A673 (cell line): ENCODE measurements at regions not wholly inside any gene's neighbourhood (a gene's known extent, or its start where the extent isn't known, plus 50 kb on each side); places are given as distances from the start of the nearest gene placed in this dataset.

Source experiments
- BruUV-seq: library from RNA; stranded (reverse); fragments of 400-500 nt; replicated peaks from 2 replicates; lab custom pipeline; 2021; lab: Mats Ljungman, UMichigan
- CTCF ChIA-PET: fragments of 300-600 bp; sonication (Branson Sonifier 250); formaldehyde crosslinking; loops from one replicate; lab custom pipeline; 2022; ENCODE audit warnings: antibody characterized with exemption; lab: Charles Lee
- POLR2A ChIA-PET: fragments of 300-600 bp; sonication (Branson Sonifier 250); formaldehyde crosslinking; loops from one replicate; lab custom pipeline; 2022; ENCODE audit warnings: antibody characterized with exemption; ENCODE audit not compliant: low non-redundant PET; lab: Charles Lee
- DNase-seq: peaks from one replicate; pipeline ENCODE4 v3.0.0-alpha.2; 2015; ENCODE audit warnings: low spot score
- H3K27ac ChIP-seq: fragments of 200-600 bp; sonication (generic); 2 replicates; pipeline ENCODE4 v1.5.1; 2016; ENCODE audit warnings: mixed run types, low read depth, mild to moderate bottlenecking, mixed read lengths, antibody characterized with exemption, low read length; ENCODE audit not compliant: poor library complexity, severe bottlenecking
- H3K27me3 ChIP-seq: fragments of 200-600 bp; sonication (generic); replicated peaks from 2 replicates; pipeline ENCODE4 v1.6.1; 2017; ENCODE audit warnings: mixed run types, low read depth, mild to moderate bottlenecking, mixed read lengths, antibody characterized with exemption, low read length; ENCODE audit not compliant: insufficient read depth, poor library complexity
- H3K36me3 ChIP-seq: fragments of 200-600 bp; sonication (generic); 2 replicates; pipeline ENCODE4 v1.6.1; 2016; ENCODE audit warnings: mixed run types, mild to moderate bottlenecking, mixed read lengths, antibody characterized with exemption, low read length; ENCODE audit not compliant: insufficient read depth, poor library complexity, severe bottlenecking
- H3K4me1 ChIP-seq: fragments of 200-600 bp; sonication (generic); 2 replicates; pipeline ENCODE4 v1.6.1; 2017; ENCODE audit warnings: mixed run types, mild to moderate bottlenecking, mixed read lengths, antibody characterized with exemption, low read length; ENCODE audit not compliant: insufficient read depth, poor library complexity, severe bottlenecking
- H3K4me3 ChIP-seq: fragments of 200-600 bp; sonication (generic); 2 replicates; pipeline ENCODE4 v1.5.1; 2016; ENCODE audit warnings: low read depth, mixed run types, mild to moderate bottlenecking, mixed read lengths, low read length; ENCODE audit not compliant: poor library complexity, severe bottlenecking
- H3K9me3 ChIP-seq: fragments of 200-600 bp; sonication (generic); 2 replicates; pipeline ENCODE4 v1.6.1; 2016; ENCODE audit warnings: mixed run types, low read depth, mild to moderate bottlenecking, mixed read lengths, antibody characterized with exemption, low read length; ENCODE audit not compliant: poor library complexity, severe bottlenecking
- EZH2 ChIP-seq: fragments of 200-600 bp; sonication (generic); IDR thresholded peaks from 2 replicates; pipeline ENCODE4 v1.6.1; 2017; ENCODE audit warnings: borderline replicate concordance, low read depth, mild to moderate bottlenecking, mixed read lengths, antibody characterized with exemption, low read length; ENCODE audit not compliant: poor library complexity, severe bottlenecking
- intact Hi-C: fragments of 100-400 bp; cut with micrococcal nuclease; formaldehyde crosslinking; loops from one replicate; pipeline ENCODE4 v1.10.0; 2022; ENCODE audit not compliant: unreplicated experiment
- TF ChIP-seq, protein P1 (sequence below): fragments of 300-800, 200-600 bp; sonication (generic); conservative IDR thresholded peaks from 2 replicates; pipeline ENCODE4 v1.5.1; 2017; ENCODE audit warnings: low read depth, mild to moderate bottlenecking, antibody characterized with exemption, low read length, moderate library complexity, mixed read lengths

- Histone ChIP-seq H3K9me3 (no peaks in the 10 kb centered on the region), H3K4me1 (peaks cover 9% of the 10 kb centered on the region), H3K27me3 (no peaks in the 10 kb centered on the region), H3K27ac (no peak overlapping the region), H3K4me3 (no peak overlapping the region), H3K36me3 (no peaks in the 10 kb centered on the region)
- TF ChIP-seq, protein P1, sequence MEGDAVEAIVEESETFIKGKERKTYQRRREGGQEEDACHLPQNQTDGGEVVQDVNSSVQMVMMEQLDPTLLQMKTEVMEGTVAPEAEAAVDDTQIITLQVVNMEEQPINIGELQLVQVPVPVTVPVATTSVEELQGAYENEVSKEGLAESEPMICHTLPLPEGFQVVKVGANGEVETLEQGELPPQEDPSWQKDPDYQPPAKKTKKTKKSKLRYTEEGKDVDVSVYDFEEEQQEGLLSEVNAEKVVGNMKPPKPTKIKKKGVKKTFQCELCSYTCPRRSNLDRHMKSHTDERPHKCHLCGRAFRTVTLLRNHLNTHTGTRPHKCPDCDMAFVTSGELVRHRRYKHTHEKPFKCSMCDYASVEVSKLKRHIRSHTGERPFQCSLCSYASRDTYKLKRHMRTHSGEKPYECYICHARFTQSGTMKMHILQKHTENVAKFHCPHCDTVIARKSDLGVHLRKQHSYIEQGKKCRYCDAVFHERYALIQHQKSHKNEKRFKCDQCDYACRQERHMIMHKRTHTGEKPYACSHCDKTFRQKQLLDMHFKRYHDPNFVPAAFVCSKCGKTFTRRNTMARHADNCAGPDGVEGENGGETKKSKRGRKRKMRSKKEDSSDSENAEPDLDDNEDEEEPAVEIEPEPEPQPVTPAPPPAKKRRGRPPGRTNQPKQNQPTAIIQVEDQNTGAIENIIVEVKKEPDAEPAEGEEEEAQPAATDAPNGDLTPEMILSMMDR: no peak
- TF ChIP-seq EZH2: no peak
- POLR2A ChIA-PET: no interaction called here
- BruUV-seq: no TSS peak
- DNase-seq: no peak
- CTCF ChIA-PET: no interaction called here
- intact Hi-C loops: no loop called here
Observed at GRCh38 chr14:38394064-38394463, 138.2 kb upstream of the CLEC14A start.

GRCh38 chr14:38391334-38391733 lies 135.4 kb upstream of the CLEC14A start:
- no TSS peak for BruUV-seq
- CTCF ChIA-PET: no interaction called here
- Histone ChIP-seq H3K36me3 (no peaks in the 10 kb centered on the region), H3K27me3 (no peaks in the 10 kb centered on the region), H3K4me1 (peaks cover 14% of the 10 kb centered on the region), H3K4me3 (no peak overlapping the region), H3K9me3 (no peaks in the 10 kb centered on the region), H3K27ac (no peak overlapping the region)
- intact Hi-C loops: no loop called here
- TF ChIP-seq EZH2: no peak
- TF ChIP-seq, protein P1: no peak
- POLR2A ChIA-PET: no interaction called here
- DNase-seq: no peak

- no peaks in the 10 kb centered on the region for H3K9me3 ChIP-seq
- ChIA-PET POLR2A (no interaction called here), CTCF (interaction anchor here (0.6 kb wide), 1 partner anchor 192 kb away, joined by 5 read pairs; no protein-coding TSS in a partner anchor)
- TF ChIP-seq, protein P1: no peak
- TF ChIP-seq EZH2: no peak
- intact Hi-C loops: no loop called here
- no peak for DNase-seq
- BruUV-seq: no TSS peak
- H3K27ac ChIP-seq: no peak overlapping the region
- H3K4me3 ChIP-seq: no peak overlapping the region
- peaks cover 12% of the 10 kb centered on the region for H3K4me1 ChIP-seq
- H3K27me3 ChIP-seq: no peaks in the 10 kb centered on the region
- no peaks in the 10 kb centered on the region for H3K36me3 ChIP-seq
Observed at GRCh38 chr14:38389681-38390080, 133.8 kb upstream of the CLEC14A start.
